GM12878 (cell line): ENCODE measurements at regions not wholly inside any gene's neighbourhood (a gene's known extent, or its start where the extent isn't known, plus 50 kb on each side); places are given as distances from the start of the nearest gene placed in this dataset.

Experiments used
- ATAC-seq: fragments of 200-7000 bp; cut with Tn5 transposase; 3 replicates; pipeline ENCODE4 v1.9.1; 2020; ENCODE audit warnings: mild to moderate bottlenecking, moderate library complexity
- BruUV-seq: library from RNA; stranded (reverse); fragments of 400-500 nt; replicated peaks from 2 replicates; lab custom pipeline; 2021; lab: Mats Ljungman, UMichigan
- CTCF ChIA-PET: fragments of 300-600 bp; sonication (Branson Sonifier 250); formaldehyde crosslinking; extraction: SDS; loops from one replicate; lab custom pipeline; 2021; ENCODE audit warnings: inconsistent platforms; lab: Yijun Ruan, JAX
- POLR2A ChIA-PET: fragments of 350-600 bp; formaldehyde crosslinking; extraction: SDS; loops from one replicate; lab custom pipeline; 2021; ENCODE audit warnings: inconsistent platforms; lab: Charles Lee
- RAD21 ChIA-PET: fragments of 300-600 bp; sonication (Branson Sonifier 250); formaldehyde crosslinking; loops from one replicate; lab custom pipeline; 2023; ENCODE audit warnings: antibody characterized with exemption; ENCODE audit not compliant: unreplicated experiment; lab: Charles Lee
- SMC1A ChIA-PET: fragments of 300-600 bp; sonication (Branson Sonifier 250); formaldehyde crosslinking; loops from one replicate; lab custom pipeline; 2023; ENCODE audit not compliant: unreplicated experiment, uncharacterized antibody; lab: Charles Lee
- DNase-seq: peaks from one replicate; pipeline ENCODE4 v3.0.0-alpha.2; 2011; ENCODE audit warnings: low read depth, low spot score
- FAIRE-seq: peaks from 3 replicates; lab custom pipeline; 2011; peaks lifted over from hg19 to GRCh38; lab: Jason Lieb, UNC
- H2AFZ ChIP-seq: 2 replicates; pipeline ENCODE4 v1.6.0; 2011; ENCODE audit warnings: low read depth, low read length, control low read depth; ENCODE audit not compliant: control insufficient read depth
- H3K27ac ChIP-seq: 2 replicates; pipeline ENCODE4 v1.5.1; 2011; ENCODE audit warnings: control low read depth; ENCODE audit not compliant: control insufficient read depth, insufficient read depth
- H3K27me3 ChIP-seq, 2 experiments: replicated peaks in 1 of 2; 2 replicates each; pipeline versions ENCODE4 v1.6.0 to v1.6.1; 2011; ENCODE audit warnings: low read length in 1 of 2; ENCODE audit not compliant: control insufficient read depth in 2 of 2, insufficient read depth in 2 of 2
- H3K36me3 ChIP-seq, 2 experiments: 2 replicates each; pipeline ENCODE4 v1.5.1; 2011; ENCODE audit warnings: low read length in 1 of 2; ENCODE audit not compliant: control insufficient read depth in 2 of 2, insufficient read depth in 2 of 2
- H3K4me1 ChIP-seq: 2 replicates; pipeline ENCODE4 v1.6.1; 2011; ENCODE audit warnings: mild to moderate bottlenecking, low read length, moderate library complexity, mixed read lengths; ENCODE audit not compliant: control insufficient read depth, insufficient read depth
- H3K4me2 ChIP-seq: 2 replicates; pipeline ENCODE4 v1.6.0; 2011; ENCODE audit warnings: control low read depth; ENCODE audit not compliant: control insufficient read depth, insufficient read depth
- H3K4me3 ChIP-seq: fragments of 200-600 bp; sonication (generic); 2 replicates; pipeline ENCODE4 v1.5.1; 2016
- H3K79me2 ChIP-seq: 2 replicates; pipeline ENCODE4 v1.6.0; 2011; ENCODE audit warnings: low read length; ENCODE audit not compliant: control insufficient read depth, insufficient read depth
- H3K9ac ChIP-seq: 2 replicates; pipeline ENCODE4 v1.8.0; 2011; ENCODE audit warnings: low read length, control low read depth, mixed read lengths; ENCODE audit not compliant: control insufficient read depth, insufficient read depth
- H3K9me3 ChIP-seq: replicated peaks from 3 replicates; pipeline ENCODE4 v1.5.1; 2011; ENCODE audit warnings: mild to moderate bottlenecking, low read length; ENCODE audit not compliant: control insufficient read depth, insufficient read depth
- H4K20me1 ChIP-seq: 2 replicates; pipeline ENCODE4 v1.6.0; 2011; ENCODE audit not compliant: control insufficient read depth, insufficient read depth
- CHD4 ChIP-seq: fragments of 200-600 bp; sonication (generic); IDR thresholded peaks from 2 replicates; pipeline ENCODE4 v1.6.1; 2016; ENCODE audit warnings: mild to moderate bottlenecking
- CREB1 ChIP-seq: IDR thresholded peaks from 2 replicates; pipeline ENCODE4 v1.6.1; 2012; ENCODE audit warnings: low read depth, mild to moderate bottlenecking, inconsistent platforms
- GATAD2B ChIP-seq: fragments of 450-650 bp; conservative IDR thresholded peaks from 2 replicates; pipeline ENCODE4 v1.6.1; 2017; ENCODE audit warnings: low read depth, mild to moderate bottlenecking, moderate library complexity
- HCFC1 ChIP-seq: fragments of 150-350 bp; IDR thresholded peaks from 2 replicates; pipeline ENCODE4 v1.6.1; 2014; ENCODE audit warnings: low read length
- HDGF ChIP-seq: fragments of 450-650 bp; IDR thresholded peaks from 2 replicates; pipeline ENCODE4 v1.6.1; 2016; ENCODE audit warnings: antibody characterized with exemption
- KAT2A ChIP-seq: conservative IDR thresholded peaks from 2 replicates; pipeline ENCODE4 v1.6.1; 2011; ENCODE audit warnings: low read depth, low read length; ENCODE audit not compliant: control insufficient read depth
- KLF5 ChIP-seq: fragments of 450-650 bp; IDR thresholded peaks from 2 replicates; pipeline ENCODE4 v1.6.1; 2014; ENCODE audit warnings: mild to moderate bottlenecking; ENCODE audit not compliant: partially characterized antibody
- NBN ChIP-seq: fragments of 450-650 bp; IDR thresholded peaks from 2 replicates; pipeline ENCODE4 v1.6.1; 2016
- NR2C2 ChIP-seq: IDR thresholded peaks from 2 replicates; pipeline ENCODE4 v1.6.1; 2011; ENCODE audit warnings: borderline replicate concordance, low read depth; ENCODE audit not compliant: control insufficient read depth, insufficient read length
- PML ChIP-seq: IDR thresholded peaks from 2 replicates; pipeline ENCODE4 v1.6.1; 2012; ENCODE audit warnings: low read length, inconsistent platforms
- SMAD5 ChIP-seq: IDR thresholded peaks from 2 replicates; pipeline ENCODE4 v1.6.1; 2016; ENCODE audit warnings: antibody characterized with exemption, low read depth
- SPI1 ChIP-seq: IDR thresholded peaks from 2 replicates; pipeline ENCODE4 v1.6.1; 2011; ENCODE audit warnings: low read depth, mild to moderate bottlenecking, low read length, moderate library complexity, borderline replicate concordance; ENCODE audit not compliant: insufficient read depth
- TCF7 ChIP-seq: IDR thresholded peaks from 2 replicates; pipeline ENCODE4 v1.6.1; 2014; ENCODE audit warnings: antibody characterized with exemption, borderline replicate concordance
- WGBS: methylation state at CpG from one replicate; pipeline ENCODE4 v1.1.6; 2016; ENCODE audit warnings: low lambda C conversion rate; ENCODE audit not compliant: insufficient replicate concordance, insufficient coverage; ENCODE audit errors: missing lambda C conversion rate; 5-methylcytosine and 5-hydroxymethylcytosine counted together
- in situ Hi-C: fragments of 300-500 bp; cut with MboI; formaldehyde crosslinking; loops from 9 replicates; pipeline ENCODE4 v1.14.3; 2018; ENCODE audit warnings: mixed read lengths
- intact Hi-C: fragments of 100-400 bp; cut with micrococcal nuclease; formaldehyde crosslinking; loops from one replicate; pipeline ENCODE4 v1.14.2; 2022; ENCODE audit not compliant: unreplicated experiment
- TF ChIP-seq, protein P1 (sequence below): IDR thresholded peaks from 2 replicates; pipeline ENCODE4 v1.6.1; 2011; ENCODE audit warnings: borderline replicate concordance, low read depth, mild to moderate bottlenecking, moderate library complexity, low read length; ENCODE audit not compliant: insufficient read depth, poor library complexity, severe bottlenecking
- TF ChIP-seq, protein P2 (sequence below), 3 experiments: IDR thresholded peaks in 2 of 3; conservative IDR thresholded peaks in 1 of 3; 2 replicates each; pipeline ENCODE4 v1.5.1; 2011; ENCODE audit warnings: low read depth in 3 of 3, low read length in 3 of 3, mild to moderate bottlenecking in 3 of 3, control low read depth in 2 of 3, moderate library complexity in 2 of 3, inconsistent platforms in 1 of 3, mixed read lengths in 1 of 3; ENCODE audit not compliant: control insufficient read depth in 2 of 3, insufficient read depth in 1 of 3; ENCODE audit errors: extremely low read depth in 1 of 3
- TF ChIP-seq, protein P3 (sequence below): fragments of 450-650 bp; conservative IDR thresholded peaks from 2 replicates; pipeline ENCODE4 v1.6.1; 2017; ENCODE audit warnings: mild to moderate bottlenecking, moderate library complexity
- TF ChIP-seq, protein P4 (sequence below): fragments of 450-650 bp; formaldehyde crosslinking; IDR thresholded peaks from 2 replicates; pipeline ENCODE4 v1.5.0; 2022; ENCODE audit warnings: mild to moderate bottlenecking, missing genetic modification characterization

DNA sequence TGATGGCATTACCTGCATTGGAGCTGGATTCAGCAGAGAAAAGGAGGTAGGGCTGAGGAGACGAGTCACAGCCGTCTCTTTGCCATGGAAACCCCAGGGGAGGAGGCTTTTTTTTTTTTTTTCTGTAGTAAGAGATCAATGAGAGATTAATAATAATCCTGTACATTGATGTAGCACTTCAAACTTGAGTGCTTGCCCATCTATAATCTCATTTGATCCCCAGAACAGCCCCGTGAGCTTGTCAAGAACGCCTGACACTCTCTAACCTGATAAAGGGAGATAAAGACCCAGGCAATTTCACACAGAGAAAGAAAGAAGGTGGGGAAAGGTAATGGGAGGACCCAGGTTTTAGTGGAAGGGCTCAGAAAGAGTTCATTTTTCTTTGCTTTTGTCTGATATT, 195.2 kb upstream of the FOXK1 start:
- Histone ChIP-seq H3K9ac (no peak overlapping the region), H2AFZ (no peak overlapping the region), H3K27me3 (no peaks in the 10 kb centered on the region), H3K4me1 (no peaks in the 10 kb centered on the region), H3K4me2 (no peak overlapping the region), H4K20me1 (no peaks in the 10 kb centered on the region), H3K79me2 (no peaks in the 10 kb centered on the region), H3K4me3 (no peak overlapping the region), H3K36me3 (no peaks in the 10 kb centered on the region), H3K9me3 (no peaks in the 10 kb centered on the region; the same call in 1 of the 3 replicates), H3K27ac (no peak overlapping the region)
- ATAC-seq, result no peak
- BruUV-seq, result no TSS peak
- CTCF ChIA-PET, result no interaction called here
- WGBS, result 10% methylated on average over 4 of the region's 4 CpGs
- SMC1A ChIA-PET, result no interaction called here
- no peak for TF ChIP-seq PML
- no peak for TF ChIP-seq KAT2A
- TF ChIP-seq CREB1, result no peak
- no peak for TF ChIP-seq HCFC1
- TF ChIP-seq SMAD5, result no peak
- no peak for TF ChIP-seq KLF5
- TF ChIP-seq TCF7, result no peak
- TF ChIP-seq, protein P1, sequence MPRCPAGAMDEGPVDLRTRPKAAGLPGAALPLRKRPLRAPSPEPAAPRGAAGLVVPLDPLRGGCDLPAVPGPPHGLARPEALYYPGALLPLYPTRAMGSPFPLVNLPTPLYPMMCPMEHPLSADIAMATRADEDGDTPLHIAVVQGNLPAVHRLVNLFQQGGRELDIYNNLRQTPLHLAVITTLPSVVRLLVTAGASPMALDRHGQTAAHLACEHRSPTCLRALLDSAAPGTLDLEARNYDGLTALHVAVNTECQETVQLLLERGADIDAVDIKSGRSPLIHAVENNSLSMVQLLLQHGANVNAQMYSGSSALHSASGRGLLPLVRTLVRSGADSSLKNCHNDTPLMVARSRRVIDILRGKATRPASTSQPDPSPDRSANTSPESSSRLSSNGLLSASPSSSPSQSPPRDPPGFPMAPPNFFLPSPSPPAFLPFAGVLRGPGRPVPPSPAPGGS, result no peak
- no peak for TF ChIP-seq SPI1
- TF ChIP-seq GATAD2B, result no peak
- no peak for TF ChIP-seq HDGF
- TF ChIP-seq NR2C2, result no peak
- no peak for TF ChIP-seq CHD4
- TF ChIP-seq, protein P2, sequence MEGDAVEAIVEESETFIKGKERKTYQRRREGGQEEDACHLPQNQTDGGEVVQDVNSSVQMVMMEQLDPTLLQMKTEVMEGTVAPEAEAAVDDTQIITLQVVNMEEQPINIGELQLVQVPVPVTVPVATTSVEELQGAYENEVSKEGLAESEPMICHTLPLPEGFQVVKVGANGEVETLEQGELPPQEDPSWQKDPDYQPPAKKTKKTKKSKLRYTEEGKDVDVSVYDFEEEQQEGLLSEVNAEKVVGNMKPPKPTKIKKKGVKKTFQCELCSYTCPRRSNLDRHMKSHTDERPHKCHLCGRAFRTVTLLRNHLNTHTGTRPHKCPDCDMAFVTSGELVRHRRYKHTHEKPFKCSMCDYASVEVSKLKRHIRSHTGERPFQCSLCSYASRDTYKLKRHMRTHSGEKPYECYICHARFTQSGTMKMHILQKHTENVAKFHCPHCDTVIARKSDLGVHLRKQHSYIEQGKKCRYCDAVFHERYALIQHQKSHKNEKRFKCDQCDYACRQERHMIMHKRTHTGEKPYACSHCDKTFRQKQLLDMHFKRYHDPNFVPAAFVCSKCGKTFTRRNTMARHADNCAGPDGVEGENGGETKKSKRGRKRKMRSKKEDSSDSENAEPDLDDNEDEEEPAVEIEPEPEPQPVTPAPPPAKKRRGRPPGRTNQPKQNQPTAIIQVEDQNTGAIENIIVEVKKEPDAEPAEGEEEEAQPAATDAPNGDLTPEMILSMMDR (IDR thresholded peaks at IDR 0.05 in 2 of 3, conservative IDR thresholded peaks at IDR 0.05 in 1 of 3; ENCODE audit: control insufficient read depth in 2 of 3, extremely low read depth in 1 of 3, insufficient read depth in 1 of 3, low read depth in 3 of 3, low read length in 3 of 3), result no peak
- TF ChIP-seq, protein P3, sequence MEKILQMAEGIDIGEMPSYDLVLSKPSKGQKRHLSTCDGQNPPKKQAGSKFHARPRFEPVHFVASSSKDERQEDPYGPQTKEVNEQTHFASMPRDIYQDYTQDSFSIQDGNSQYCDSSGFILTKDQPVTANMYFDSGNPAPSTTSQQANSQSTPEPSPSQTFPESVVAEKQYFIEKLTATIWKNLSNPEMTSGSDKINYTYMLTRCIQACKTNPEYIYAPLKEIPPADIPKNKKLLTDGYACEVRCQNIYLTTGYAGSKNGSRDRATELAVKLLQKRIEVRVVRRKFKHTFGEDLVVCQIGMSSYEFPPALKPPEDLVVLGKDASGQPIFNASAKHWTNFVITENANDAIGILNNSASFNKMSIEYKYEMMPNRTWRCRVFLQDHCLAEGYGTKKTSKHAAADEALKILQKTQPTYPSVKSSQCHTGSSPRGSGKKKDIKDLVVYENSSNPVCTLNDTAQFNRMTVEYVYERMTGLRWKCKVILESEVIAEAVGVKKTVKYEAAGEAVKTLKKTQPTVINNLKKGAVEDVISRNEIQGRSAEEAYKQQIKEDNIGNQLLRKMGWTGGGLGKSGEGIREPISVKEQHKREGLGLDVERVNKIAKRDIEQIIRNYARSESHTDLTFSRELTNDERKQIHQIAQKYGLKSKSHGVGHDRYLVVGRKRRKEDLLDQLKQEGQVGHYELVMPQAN, result no peak
- TF ChIP-seq, protein P4, sequence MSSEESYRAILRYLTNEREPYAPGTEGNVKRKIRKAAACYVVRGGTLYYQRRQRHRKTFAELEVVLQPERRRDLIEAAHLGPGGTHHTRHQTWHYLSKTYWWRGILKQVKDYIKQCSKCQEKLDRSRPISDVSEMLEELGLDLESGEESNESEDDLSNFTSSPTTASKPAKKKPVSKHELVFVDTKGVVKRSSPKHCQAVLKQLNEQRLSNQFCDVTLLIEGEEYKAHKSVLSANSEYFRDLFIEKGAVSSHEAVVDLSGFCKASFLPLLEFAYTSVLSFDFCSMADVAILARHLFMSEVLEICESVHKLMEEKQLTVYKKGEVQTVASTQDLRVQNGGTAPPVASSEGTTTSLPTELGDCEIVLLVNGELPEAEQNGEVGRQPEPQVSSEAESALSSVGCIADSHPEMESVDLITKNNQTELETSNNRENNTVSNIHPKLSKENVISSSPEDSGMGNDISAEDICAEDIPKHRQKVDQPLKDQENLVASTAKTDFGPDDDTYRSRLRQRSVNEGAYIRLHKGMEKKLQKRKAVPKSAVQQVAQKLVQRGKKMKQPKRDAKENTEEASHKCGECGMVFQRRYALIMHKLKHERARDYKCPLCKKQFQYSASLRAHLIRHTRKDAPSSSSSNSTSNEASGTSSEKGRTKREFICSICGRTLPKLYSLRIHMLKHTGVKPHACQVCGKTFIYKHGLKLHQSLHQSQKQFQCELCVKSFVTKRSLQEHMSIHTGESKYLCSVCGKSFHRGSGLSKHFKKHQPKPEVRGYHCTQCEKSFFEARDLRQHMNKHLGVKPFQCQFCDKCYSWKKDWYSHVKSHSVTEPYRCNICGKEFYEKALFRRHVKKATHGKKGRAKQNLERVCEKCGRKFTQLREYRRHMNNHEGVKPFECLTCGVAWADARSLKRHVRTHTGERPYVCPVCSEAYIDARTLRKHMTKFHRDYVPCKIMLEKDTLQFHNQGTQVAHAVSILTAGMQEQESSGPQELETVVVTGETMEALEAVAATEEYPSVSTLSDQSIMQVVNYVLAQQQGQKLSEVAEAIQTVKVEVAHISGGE (CRISPR knock-in tag), result no peak
- no peak for TF ChIP-seq NBN
- in situ Hi-C loops (no loop called here), intact Hi-C loops (no loop called here)
- no peak for DNase-seq
- FAIRE-seq, result no peak
- RAD21 ChIA-PET, result no interaction called here
- POLR2A ChIA-PET, result no interaction called here
